GM19324 (cell line): ENCODE measurements at regions not wholly inside any gene's neighbourhood (a gene's known extent, or its start where the extent isn't known, plus 50 kb on each side); places are given as distances from the start of the nearest gene placed in this dataset.

Experiments used
- ATAC-seq: cut with Tn5 transposase; IDR thresholded peaks from one replicate; pipeline ENCODE4 v1.9.1; 2021; ENCODE audit warnings: mild to moderate bottlenecking, moderate library complexity; ENCODE audit not compliant: unreplicated experiment, low FRiP score

DNA sequence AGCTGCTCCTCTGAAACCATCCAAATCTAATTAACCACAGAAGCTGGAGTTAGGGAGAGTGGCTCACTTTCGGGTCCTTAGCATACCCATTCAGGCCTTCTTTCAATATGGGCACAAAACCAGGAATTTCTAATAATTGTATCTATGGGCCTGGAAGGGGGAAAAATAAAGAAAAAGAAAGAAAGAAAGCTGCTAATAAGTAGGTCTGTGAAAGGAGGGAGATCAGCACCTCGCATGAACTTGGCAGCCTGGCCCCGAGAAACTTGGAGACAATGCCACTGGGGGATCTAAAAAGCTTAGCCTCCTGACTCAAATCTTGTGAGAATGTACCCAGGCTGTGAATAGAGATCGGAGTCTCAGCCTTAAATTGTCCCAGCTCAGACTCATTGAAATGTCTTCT is 252.1 kb upstream of the SLC14A2 start:
- no peak for ATAC-seq

DNA sequence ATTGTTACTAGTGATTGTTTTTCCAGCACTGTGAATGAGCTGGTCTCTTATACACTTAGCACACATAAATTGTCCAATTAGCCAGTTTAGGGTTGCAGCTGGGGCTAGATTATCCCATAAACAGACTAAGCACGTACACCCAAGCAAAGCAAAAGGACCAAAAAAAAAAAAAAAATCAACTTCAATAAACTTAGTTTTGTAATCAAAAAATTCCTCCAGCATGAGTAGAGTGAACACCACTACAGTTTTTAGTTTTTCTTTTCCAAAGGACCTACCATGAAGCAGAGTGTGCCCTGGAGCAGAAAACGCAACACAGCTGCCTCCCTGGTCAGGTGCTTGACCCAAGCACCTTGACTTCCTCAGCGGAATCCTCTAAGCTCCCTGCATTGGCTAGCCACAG is 249.4 kb upstream of the SLC14A2 start:
- no peak for ATAC-seq

DNA sequence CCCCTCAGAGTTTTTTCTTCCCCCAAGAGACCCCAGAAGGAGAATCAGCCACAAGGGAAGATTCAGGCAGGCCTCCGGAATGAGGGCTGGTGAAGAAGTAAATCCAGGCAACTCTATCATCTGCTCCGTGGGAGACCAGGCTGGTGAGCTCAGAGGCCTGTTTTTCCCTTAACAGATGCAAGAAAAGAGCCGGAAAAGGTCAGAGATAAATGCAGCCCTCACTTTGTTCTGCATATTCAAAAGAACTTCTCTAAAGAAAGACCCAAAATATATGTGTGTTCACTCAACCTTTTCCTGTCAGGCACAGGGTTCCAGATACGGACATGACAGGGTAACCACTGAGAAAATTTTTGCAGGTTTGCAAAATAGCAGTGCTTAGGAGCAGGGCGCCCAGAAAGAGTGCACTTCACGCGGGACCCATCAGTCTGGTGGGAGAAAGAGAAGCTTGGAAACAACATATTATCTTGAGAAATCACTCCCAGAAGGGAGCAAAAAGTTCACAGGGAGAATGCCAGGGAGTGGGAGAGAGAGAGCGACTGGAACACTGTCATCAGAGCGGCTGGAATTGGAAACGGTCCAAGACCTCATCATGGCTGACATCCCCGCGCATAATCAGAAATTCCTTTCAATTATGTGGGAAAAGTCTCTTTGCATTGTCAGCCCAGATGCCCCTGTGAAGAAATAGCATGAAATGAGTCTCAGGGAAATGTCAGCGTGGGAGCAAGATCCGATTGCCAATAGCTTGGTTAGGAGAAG is 244.8 kb upstream of the SLC14A2 start:
- no peak for ATAC-seq

DNA sequence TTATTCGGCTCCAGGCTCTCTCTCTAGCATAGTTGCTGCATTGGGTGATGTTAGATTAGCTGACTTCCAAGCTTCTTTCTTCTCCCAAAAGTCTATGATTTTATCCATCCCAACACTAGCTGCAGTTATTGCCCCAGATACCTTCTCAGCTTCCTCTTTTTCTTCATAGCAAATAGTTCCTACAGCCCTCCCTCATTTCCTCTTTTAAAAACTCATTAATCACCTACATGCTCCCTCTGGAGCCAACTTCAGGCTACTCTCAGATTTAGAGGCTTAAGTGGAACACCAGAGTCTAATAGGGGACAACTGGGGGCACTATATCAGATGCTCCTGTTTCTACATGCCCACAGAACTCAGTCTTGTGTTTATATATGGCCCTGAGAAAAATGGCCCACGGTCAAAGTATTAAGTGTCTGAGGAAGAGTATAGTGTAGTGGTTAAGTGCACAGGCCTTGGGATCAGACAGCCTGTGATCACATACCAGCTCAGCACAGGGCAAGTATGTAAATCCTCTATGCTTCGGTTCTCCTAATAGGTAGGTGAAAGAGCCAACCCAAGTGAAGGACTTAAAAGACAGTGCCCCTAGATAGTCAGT is 241.9 kb upstream of the SLC14A2 start:
- no peak for ATAC-seq

DNA sequence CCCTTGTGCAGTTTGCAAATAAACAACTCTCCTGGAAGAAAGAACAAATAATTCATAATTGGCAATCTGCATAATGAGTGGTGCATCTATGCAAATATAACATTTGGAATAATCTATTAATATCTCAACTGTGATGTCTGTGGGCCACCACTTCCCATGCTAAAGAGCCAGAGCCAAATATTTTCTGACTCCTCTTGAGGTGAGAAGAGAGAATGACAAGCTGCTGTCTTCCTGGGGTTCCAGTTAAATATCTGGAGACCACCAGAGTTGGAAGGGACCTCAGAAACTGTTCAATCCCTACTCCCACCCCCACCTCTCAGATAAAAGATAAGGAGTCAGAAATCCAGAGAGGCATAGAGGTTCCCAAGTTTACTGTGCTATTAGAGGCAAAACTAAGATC is 241.0 kb upstream of the SLC14A2 start:
- ATAC-seq: no peak

DNA sequence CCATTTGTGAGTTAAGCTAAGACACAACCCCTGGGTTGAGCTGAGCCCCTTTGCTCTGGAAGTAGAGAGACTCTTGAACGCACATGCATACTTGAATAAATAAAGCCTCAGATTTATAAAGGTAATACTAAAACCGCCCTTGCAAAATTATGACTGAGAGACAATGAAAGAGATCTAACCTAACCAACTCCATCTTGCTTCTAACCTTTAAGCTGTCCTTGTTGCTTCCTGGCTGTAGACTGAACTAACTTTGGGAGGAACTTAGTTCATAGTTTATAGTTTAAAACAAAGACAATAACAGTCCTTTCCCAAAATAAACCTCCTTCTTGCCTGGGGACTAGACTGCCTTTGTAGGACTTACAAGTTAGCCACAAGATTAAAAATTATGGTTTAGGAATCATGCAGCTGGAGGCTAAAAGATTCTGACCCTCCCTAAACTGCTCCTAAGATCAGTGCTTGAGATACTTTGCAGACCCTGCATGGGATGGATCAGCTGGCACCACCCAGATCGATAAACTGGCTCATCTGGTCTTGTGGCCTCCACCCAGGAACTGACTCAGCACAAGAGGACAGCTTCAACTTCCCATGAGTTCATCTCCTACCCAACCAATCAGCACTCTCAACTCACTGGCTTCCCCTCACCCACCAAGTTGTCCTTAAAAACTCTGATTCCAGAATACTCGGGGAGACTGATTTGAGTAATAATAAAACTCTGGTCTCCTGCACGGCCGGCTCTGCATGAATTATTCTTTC is 240.2 kb upstream of the SLC14A2 start:
- no peak for ATAC-seq

DNA sequence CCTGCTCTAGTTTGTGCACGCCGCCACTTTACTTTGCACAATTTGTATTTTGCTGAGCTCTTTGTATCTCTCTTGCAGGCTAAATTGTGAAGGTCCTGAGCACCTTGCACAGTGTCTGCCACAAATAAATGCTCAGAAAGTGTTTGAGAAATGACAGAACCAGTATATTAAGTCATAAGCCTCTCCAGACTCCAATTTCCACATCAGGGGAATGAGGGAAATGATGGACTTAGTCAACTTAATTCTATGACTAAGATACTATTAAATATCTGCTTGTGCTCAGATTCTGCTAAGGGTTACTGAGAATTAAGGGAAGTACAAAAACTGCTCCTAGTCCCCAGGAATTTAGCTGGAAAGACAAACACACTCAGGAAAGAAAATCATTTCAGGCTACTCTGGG is 239.1 kb upstream of the SLC14A2 start:
- no peak for ATAC-seq

DNA sequence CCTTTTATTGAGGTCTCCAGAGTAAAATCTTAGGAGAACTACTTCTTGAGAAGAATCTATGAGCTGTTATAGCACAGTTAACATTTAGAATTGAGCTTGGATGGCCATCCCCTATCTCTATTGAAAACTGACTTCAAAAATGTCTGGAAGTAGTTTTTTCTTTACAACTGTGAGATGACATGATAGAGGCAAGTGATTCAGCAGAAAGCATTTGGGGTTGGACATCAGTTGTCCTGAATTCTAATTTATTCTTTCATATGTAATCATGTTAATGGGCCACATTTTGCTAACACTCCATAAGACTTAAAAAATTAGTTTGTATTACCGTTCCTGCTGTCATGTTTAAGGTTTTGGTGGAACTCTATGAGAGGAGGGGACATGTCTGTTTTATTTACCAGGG is 237.0 kb upstream of the SLC14A2 start:
- ATAC-seq: no peak

DNA sequence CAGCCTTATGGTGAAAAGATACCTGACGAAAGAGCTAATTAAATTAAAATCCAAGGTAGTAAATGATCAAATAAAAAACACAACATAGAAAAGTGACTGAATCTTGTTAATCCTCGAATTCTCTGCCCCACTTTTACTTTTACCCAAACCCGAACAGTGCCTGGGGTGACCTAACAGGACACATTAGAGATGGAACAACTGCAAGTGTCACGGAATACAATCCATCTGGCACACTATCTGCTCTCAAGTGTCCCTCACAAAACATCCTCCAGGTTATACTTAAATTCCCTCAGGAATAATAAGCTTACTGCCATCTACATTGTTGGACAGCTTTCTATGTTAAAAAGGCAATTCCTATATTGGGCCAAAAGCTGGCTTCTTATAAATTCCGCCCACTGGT is 236.3 kb upstream of the SLC14A2 start:
- ATAC-seq: no peak

DNA sequence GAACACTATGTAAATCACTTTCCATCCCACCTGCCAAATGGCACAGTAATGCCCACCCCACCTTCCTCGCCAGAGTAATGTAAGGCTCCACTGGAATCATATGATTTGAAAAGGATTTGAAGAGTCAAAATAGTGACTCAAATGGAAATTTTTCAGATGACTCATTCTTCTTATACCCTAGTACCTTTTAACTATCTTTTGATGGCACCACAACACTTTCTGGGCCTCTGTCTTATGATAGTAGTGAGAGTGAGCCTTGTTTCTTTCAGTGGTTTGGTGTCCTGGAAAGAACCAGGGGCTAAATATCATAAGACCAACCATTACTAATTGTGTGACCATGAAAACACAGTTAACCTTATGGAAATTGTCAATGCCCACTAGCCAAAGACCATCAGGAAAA is 235.4 kb upstream of the SLC14A2 start:
- no peak for ATAC-seq

DNA sequence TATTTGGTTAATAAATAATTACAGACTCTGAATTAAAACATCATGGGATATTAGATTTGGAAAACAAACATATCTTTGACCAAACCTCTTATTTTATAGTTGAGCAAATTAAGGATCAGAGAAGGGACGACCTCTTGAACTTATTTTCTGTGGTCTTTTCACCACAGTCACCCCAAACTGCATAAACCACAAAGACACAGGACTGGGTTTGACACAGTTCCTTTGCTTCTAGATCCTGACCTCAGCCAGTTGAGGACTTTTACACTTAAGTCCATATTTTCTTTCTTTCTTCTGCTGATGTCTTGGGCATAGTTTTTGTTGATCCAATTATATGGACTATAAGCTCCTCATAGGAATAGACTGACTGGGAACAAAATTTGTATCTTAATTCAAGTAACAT is 234.0 kb upstream of the SLC14A2 start:
- ATAC-seq: no peak

DNA sequence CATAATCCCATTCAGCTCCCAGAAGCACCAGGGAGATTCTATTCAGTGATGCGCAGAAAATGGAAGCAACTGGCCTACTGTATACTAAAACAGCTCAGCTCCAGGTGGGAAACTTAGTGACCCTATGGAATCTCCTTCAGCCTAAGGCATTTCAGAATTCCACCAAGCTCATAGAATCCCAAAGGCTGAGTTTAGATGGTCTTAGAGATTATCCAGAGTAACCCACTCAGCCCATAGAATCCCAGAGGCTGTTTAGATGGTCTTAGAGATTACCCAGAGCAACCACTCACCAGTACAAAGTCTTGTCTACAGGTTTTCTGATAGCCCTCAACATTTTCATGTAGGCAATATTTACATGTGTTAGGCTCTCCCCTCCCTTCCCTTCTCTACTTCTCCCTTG is 232.0 kb upstream of the SLC14A2 start:
- no peak for ATAC-seq

DNA sequence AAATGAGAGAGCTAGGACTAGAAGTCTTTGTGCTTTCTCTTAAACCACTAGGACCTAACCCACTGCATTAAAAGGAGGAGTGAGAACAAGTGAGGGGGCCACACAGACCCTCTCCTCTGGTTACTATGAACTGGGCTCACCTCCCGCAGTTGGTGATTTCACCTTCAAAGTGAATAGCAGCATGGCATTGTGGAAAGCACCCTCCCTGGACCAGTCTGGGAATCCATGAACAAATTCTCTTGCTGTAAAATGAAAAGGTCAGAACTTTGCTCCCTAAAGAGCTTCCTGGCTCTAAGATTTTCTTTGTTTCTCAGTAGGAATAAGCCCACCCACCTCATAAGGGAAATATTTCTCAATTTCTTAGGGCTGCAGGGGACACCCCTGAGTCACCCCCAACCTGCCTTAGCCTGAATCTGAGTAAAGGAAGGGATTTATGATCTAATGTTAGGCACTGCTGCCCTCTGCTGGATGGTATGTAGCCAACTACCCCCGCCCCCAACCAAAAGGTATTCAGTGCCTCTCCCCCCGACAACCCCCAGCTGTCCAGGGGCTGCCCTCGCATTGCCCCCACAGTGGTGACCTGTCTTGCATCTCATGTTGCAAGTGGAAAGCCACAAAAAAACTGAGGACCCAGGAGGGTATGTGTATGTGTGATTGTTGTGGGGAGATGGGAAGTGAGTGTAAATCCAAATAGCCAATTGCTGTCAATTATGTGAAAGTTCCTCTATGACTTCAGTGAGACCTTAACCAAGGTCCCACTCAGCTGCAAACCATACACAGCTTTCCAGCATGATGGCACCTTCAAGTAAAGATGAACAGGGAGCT is 230.9 kb upstream of the SLC14A2 start:
- peak; percentile 57 for ATAC-seq

DNA sequence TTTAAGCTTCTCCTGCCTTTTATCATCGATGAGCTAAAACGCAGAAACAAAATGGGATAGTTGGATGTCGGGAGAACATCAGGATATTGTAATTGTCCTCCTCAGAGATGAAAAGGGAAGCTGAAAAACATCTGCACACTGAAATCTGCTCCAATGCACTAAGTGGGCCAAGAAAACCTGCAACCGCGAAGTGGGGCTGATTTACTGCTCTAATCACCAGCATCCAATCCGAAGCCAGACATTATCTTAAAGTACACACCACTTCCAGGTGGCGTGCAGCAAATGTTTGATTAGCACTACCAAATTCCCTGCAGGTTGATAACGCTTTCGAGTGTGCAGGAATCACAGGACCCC is 230.3 kb upstream of the SLC14A2 start:
- ATAC-seq: no peak

DNA sequence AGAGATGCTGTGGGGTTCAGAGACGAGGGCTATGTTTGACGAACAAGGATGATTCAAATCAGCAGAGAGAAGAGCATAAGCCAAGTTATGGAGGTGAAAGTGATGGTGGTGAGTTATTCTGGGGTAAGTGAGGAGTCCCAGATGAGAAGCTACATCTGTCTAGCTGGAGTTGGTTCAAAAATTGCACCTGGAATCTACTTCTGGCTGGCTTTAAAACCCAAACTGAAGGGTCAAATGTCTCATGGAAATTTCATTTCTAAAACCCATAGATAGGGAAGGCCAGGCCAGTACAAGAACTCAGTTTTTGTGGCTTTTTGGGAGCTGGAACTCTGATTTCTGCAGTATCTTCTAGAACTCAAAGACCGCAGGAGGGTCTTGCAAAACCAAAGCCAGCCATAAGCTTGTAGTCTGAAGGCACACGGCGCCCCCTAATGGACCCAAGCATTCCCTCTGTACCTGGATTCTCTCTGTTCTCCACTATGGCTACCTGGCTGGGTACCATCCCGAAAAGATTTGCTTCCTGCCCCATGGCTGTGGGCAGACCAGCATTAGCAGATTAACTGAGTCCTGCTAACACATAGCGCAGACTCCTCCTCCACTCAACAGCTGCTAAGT is 229.1 kb upstream of the SLC14A2 start:
- ATAC-seq: no peak

DNA sequence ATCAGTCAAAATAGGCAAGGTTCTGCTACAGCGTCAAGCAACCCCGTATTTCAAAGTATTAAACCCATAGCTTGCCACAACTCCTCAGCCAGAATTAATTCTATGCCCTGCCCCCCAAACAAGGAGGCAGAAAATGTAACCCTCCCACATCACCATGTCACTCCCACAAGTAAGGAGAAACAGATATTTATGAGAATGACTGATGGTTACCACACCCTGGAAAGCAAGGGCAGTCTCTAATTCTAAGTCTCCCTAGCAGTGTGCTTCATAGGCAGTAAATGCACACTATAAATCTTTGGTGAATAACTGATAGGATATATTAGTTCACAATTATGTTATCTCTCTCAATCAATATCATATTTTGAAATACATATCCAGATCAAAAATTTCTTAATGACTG is 228.0 kb upstream of the SLC14A2 start:
- no peak for ATAC-seq

DNA sequence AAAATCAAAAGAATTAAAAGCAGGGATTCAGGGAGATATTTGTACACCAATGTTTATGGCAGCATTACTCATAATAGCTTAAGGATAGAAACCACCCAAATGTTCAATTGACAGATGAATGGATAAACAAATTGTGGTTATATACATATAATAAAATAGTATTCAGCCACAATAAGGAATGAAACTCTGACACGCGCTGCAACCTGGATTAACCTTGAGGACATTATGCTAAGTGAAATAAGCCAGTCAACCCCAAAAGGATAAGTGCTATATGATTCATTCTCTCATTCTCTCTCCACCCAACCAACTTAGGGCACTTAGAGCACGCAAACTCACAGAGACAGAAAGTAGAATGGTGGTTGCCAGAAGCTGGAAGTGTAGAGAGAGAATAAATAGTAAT is 216.8 kb upstream of the SLC14A2 start:
- ATAC-seq: no peak

DNA sequence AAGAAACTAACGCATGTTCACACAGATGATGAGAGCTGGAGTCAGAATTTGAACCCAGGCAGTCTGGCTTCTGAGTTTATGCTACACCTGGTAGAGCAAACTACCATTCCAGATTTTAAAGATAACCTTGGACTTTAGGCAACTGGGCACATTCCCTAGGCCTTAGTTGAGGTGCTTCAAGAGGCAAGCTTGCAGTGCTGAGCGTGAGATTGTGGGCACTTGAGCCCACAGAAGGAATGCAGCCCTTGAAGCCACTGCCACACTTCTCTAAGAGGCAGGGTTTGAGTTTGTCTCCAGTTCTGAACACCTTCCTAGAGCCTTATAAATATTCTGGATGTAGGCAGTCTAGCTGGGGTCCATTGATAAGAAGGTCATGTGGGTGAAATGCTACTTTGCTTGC is 216.1 kb upstream of the SLC14A2 start:
- ATAC-seq: no peak

DNA sequence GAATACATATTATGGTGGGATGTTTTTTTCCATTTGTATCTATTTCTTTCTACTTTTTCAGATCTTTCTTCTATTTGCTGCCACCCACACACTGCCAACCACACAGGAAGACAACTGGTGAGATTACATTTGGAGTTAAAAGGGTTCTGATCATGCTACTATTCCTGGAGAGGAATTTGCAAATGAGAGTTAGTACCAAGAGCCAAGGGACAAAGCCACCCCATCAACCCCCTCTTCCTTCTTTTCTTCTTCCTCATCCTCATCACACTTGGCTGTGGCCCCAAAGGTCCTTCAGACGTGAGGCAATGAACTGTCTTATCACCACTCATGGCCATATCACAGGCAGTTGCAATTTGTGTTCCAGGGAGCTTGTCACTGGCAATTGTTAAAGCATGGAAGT is 215.6 kb upstream of the SLC14A2 start:
- no peak for ATAC-seq

DNA sequence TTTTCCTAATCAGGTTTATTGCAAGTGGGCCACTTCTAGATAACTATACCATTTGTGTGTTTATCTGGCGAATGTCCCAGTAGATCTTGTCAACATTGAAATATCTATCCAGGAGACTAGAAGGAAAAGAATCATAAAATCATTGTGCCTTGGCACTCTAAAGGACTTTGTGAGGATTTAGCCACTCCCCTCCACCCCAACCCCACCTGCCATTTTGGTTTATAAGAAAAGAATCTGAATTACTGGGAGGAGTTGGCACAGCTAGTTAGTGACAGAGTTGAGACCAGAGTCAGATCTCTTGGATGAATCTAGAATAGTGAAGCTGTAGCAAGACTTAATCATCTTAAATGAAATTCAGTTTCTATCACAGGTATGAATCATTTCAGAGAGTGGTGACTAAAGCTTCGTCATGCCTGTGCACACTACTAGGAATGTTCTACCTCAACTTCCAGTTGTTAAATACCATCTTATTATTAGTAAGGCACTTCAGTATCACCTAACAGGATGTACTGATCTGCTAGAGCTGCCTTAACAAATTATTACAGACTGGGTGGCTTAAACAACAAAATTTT is 212.7 kb upstream of the SLC14A2 start:
- no peak for ATAC-seq
